ENCODE measurements at regions not wholly inside any gene's neighbourhood (a gene's known extent, or its start where the extent isn't known, plus 50 kb on each side); places are given as distances from the start of the nearest gene placed in this dataset.

- Histone ChIP-seq H3K27ac (ENCODE audit: low read depth, low read length) (no peak overlapping the region), H3K36me3 (ENCODE audit: control insufficient read depth, insufficient read depth, low read length) (no peaks in the 10 kb centered on the region), H3K4me1 (ENCODE audit: control insufficient read depth, insufficient read depth, low read length) (peaks cover 2% of the 10 kb centered on the region; the same call in 1 of the 2 replicates), H3K9ac (ENCODE audit: low read depth, low read length) (no peak overlapping the region), H3K27me3 (ENCODE audit: control insufficient read depth, insufficient read depth, low read length) (no peaks in the 10 kb centered on the region), H3K9me3 (ENCODE audit: control insufficient read depth, insufficient read depth, low read length) (no peaks in the 10 kb centered on the region), H3K4me3 (ENCODE audit: low read depth, low read length) (no peak overlapping the region)
Measured at GRCh38 chr3:81958972-81959640, 197.7 kb upstream of the GBE1 start.

DNA sequence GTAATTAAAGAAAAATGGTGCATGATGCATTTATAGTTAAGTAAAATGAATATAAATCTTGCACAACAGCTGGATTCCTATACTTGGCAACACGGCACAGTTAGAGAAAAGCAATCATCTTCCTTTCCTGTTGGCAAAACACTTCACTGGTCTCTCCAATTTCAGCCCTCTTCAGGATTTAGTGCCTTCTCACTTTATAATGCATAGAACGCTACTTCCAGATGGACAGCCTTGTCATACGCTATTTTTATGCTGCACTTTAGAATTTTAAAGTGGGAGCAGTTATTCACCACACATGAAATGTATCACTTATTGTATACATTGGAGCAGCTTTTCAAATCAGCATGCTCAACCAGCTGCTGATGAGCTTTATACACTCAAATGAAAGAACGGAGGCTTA lies 194.4 kb upstream of the GBE1 start:
- no peaks in the 10 kb centered on the region for H3K9me3 ChIP-seq (ENCODE audit: control insufficient read depth, insufficient read depth, low read length)
- no peak overlapping the region for H3K27ac ChIP-seq (ENCODE audit: low read depth, low read length)
- H3K27me3 ChIP-seq (ENCODE audit: control insufficient read depth, insufficient read depth, low read length) = no peaks in the 10 kb centered on the region
- no peaks in the 10 kb centered on the region for H3K4me1 ChIP-seq (ENCODE audit: control insufficient read depth, insufficient read depth, low read length)
- no peaks in the 10 kb centered on the region for H3K36me3 ChIP-seq (ENCODE audit: control insufficient read depth, insufficient read depth, low read length)
- H3K9ac ChIP-seq (ENCODE audit: low read depth, low read length) = no peak overlapping the region
- no peak overlapping the region for H3K4me3 ChIP-seq (ENCODE audit: low read depth, low read length)

GRCh38 chr3:81953111-81953510 lies 191.7 kb upstream of the GBE1 start:
- no peak overlapping the region for H3K27ac ChIP-seq (ENCODE audit: low read depth, low read length)
- H3K4me3 ChIP-seq (ENCODE audit: low read depth, low read length) = no peak overlapping the region
- H3K4me1 ChIP-seq (ENCODE audit: control insufficient read depth, insufficient read depth, low read length) = no peaks in the 10 kb centered on the region
- no peaks in the 10 kb centered on the region for H3K27me3 ChIP-seq (ENCODE audit: control insufficient read depth, insufficient read depth, low read length)
- no peak overlapping the region for H3K9ac ChIP-seq (ENCODE audit: low read depth, low read length)
- no peaks in the 10 kb centered on the region for H3K9me3 ChIP-seq (ENCODE audit: control insufficient read depth, insufficient read depth, low read length)
- no peaks in the 10 kb centered on the region for H3K36me3 ChIP-seq (ENCODE audit: control insufficient read depth, insufficient read depth, low read length)

- Histone ChIP-seq H3K27me3 (ENCODE audit: control insufficient read depth, insufficient read depth, low read length) (no peaks in the 10 kb centered on the region), H3K27ac (ENCODE audit: low read depth, low read length) (no peak overlapping the region), H3K4me3 (ENCODE audit: low read depth, low read length) (no peak overlapping the region), H3K9me3 (ENCODE audit: control insufficient read depth, insufficient read depth, low read length) (no peaks in the 10 kb centered on the region), H3K36me3 (ENCODE audit: control insufficient read depth, insufficient read depth, low read length) (no peaks in the 10 kb centered on the region), H3K9ac (ENCODE audit: low read depth, low read length) (no peak overlapping the region), H3K4me1 (ENCODE audit: control insufficient read depth, insufficient read depth, low read length) (no peaks in the 10 kb centered on the region)
Measured at GRCh38 chr3:81952141-81952540, 190.7 kb upstream of the GBE1 start.

GRCh38 chr3:81951636-81952035 lies 190.2 kb upstream of the GBE1 start:
- Histone ChIP-seq H3K27ac (ENCODE audit: low read depth, low read length) (no peak overlapping the region), H3K9ac (ENCODE audit: low read depth, low read length) (no peak overlapping the region), H3K27me3 (ENCODE audit: control insufficient read depth, insufficient read depth, low read length) (no peaks in the 10 kb centered on the region), H3K36me3 (ENCODE audit: control insufficient read depth, insufficient read depth, low read length) (no peaks in the 10 kb centered on the region), H3K4me3 (ENCODE audit: low read depth, low read length) (no peak overlapping the region), H3K9me3 (ENCODE audit: control insufficient read depth, insufficient read depth, low read length) (no peaks in the 10 kb centered on the region), H3K4me1 (ENCODE audit: control insufficient read depth, insufficient read depth, low read length) (no peaks in the 10 kb centered on the region)

DNA sequence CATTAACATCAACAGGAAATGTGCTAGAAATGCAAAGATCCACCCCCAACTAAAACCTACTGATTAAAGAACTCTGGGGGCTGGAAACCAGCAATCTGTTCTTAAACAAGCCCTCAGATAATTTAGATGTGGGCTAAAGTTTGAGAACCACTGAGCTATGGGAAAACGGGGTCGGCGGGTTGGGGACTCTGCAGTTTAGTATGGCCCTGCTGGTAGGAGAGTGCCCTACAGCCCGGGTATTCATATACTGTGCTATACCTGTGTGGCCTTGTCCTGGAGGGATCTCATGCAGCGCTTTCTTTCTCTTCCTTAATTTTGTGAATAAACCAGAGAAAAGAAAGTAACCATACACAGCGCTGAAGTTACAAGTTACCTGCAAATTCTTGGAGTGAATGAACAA lies 189.7 kb upstream of the GBE1 start:
- no peaks in the 10 kb centered on the region for H3K4me1 ChIP-seq (ENCODE audit: control insufficient read depth, insufficient read depth, low read length)
- H3K27ac ChIP-seq (ENCODE audit: low read depth, low read length) = no peak overlapping the region
- no peaks in the 10 kb centered on the region for H3K36me3 ChIP-seq (ENCODE audit: control insufficient read depth, insufficient read depth, low read length)
- H3K9ac ChIP-seq (ENCODE audit: low read depth, low read length) = no peak overlapping the region
- no peak overlapping the region for H3K4me3 ChIP-seq (ENCODE audit: low read depth, low read length)
- no peaks in the 10 kb centered on the region for H3K27me3 ChIP-seq (ENCODE audit: control insufficient read depth, insufficient read depth, low read length)
- no peaks in the 10 kb centered on the region for H3K9me3 ChIP-seq (ENCODE audit: control insufficient read depth, insufficient read depth, low read length)

GRCh38 chr3:81947359-81947758 lies 185.9 kb upstream of the GBE1 start:
- Histone ChIP-seq H3K4me3 (ENCODE audit: low read depth, low read length) (no peak overlapping the region), H3K27me3 (ENCODE audit: control insufficient read depth, insufficient read depth, low read length) (no peaks in the 10 kb centered on the region), H3K9me3 (ENCODE audit: control insufficient read depth, insufficient read depth, low read length) (peaks cover 18% of the 10 kb centered on the region), H3K4me1 (ENCODE audit: control insufficient read depth, insufficient read depth, low read length) (no peaks in the 10 kb centered on the region), H3K36me3 (ENCODE audit: control insufficient read depth, insufficient read depth, low read length) (no peaks in the 10 kb centered on the region), H3K27ac (ENCODE audit: low read depth, low read length) (no peak overlapping the region), H3K9ac (ENCODE audit: low read depth, low read length) (no peak overlapping the region)

DNA sequence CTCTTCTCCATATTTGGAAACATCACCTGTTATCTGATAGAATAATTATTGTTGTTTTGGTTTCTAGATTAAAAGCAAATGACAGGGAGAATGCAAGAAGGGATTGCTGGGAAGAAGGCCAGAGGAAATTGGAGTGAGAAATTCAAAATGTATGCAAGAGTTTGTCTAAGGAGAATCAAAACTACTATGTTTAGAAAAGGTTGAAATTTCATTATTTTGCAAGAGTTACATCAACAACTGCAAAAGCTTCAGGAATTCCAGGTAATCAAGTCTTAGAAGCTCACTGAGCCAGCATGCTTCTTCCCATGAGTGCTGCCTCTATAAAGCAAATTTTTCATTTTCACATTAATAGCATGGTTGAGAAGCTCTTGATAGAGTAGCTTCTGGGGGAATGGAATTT lies 177.2 kb upstream of the GBE1 start:
- peaks cover 9% of the 10 kb centered on the region; the same call in 1 of the 2 replicates for H3K9me3 ChIP-seq (ENCODE audit: control insufficient read depth, insufficient read depth, low read length)
- H3K9ac ChIP-seq (ENCODE audit: low read depth, low read length) = no peak overlapping the region
- no peaks in the 10 kb centered on the region for H3K27me3 ChIP-seq (ENCODE audit: control insufficient read depth, insufficient read depth, low read length)
- no peaks in the 10 kb centered on the region for H3K36me3 ChIP-seq (ENCODE audit: control insufficient read depth, insufficient read depth, low read length)
- no peak overlapping the region for H3K4me3 ChIP-seq (ENCODE audit: low read depth, low read length)
- H3K27ac ChIP-seq (ENCODE audit: low read depth, low read length) = no peak overlapping the region
- H3K4me1 ChIP-seq (ENCODE audit: control insufficient read depth, insufficient read depth, low read length) = peaks cover 28% of the 10 kb centered on the region

- Histone ChIP-seq H3K9ac (ENCODE audit: low read depth, low read length) (no peak overlapping the region), H3K4me1 (ENCODE audit: control insufficient read depth, insufficient read depth, low read length) (peaks cover 28% of the 10 kb centered on the region), H3K27ac (ENCODE audit: low read depth, low read length) (no peak overlapping the region), H3K36me3 (ENCODE audit: control insufficient read depth, insufficient read depth, low read length) (no peaks in the 10 kb centered on the region), H3K9me3 (ENCODE audit: control insufficient read depth, insufficient read depth, low read length) (no peaks in the 10 kb centered on the region), H3K4me3 (ENCODE audit: low read depth, low read length) (no peak overlapping the region), H3K27me3 (ENCODE audit: control insufficient read depth, insufficient read depth, low read length) (no peaks in the 10 kb centered on the region)
Measured at GRCh38 chr3:81936817-81937216, 175.4 kb upstream of the GBE1 start.

GRCh38 chr3:81932681-81933080 lies 171.2 kb upstream of the GBE1 start:
- Histone ChIP-seq H3K9ac (ENCODE audit: low read depth, low read length) (no peak overlapping the region), H3K4me3 (ENCODE audit: low read depth, low read length) (no peak overlapping the region), H3K4me1 (ENCODE audit: control insufficient read depth, insufficient read depth, low read length) (peaks cover 20% of the 10 kb centered on the region), H3K9me3 (ENCODE audit: control insufficient read depth, insufficient read depth, low read length) (no peaks in the 10 kb centered on the region), H3K36me3 (ENCODE audit: control insufficient read depth, insufficient read depth, low read length) (no peaks in the 10 kb centered on the region), H3K27me3 (ENCODE audit: control insufficient read depth, insufficient read depth, low read length) (no peaks in the 10 kb centered on the region), H3K27ac (ENCODE audit: low read depth, low read length) (no peak overlapping the region)

GRCh38 chr3:81931265-81932251 lies 170.1 kb upstream of the GBE1 start:
- Histone ChIP-seq H3K9ac (ENCODE audit: low read depth, low read length) (no peak overlapping the region), H3K36me3 (ENCODE audit: control insufficient read depth, insufficient read depth, low read length) (no peaks in the 10 kb centered on the region), H3K9me3 (ENCODE audit: control insufficient read depth, insufficient read depth, low read length) (no peaks in the 10 kb centered on the region), H3K27ac (ENCODE audit: low read depth, low read length) (no peak overlapping the region), H3K4me1 (ENCODE audit: control insufficient read depth, insufficient read depth, low read length) (peaks cover 12% of the 10 kb centered on the region; the same call in 1 of the 2 replicates), H3K4me3 (ENCODE audit: low read depth, low read length) (no peak overlapping the region), H3K27me3 (ENCODE audit: control insufficient read depth, insufficient read depth, low read length) (no peaks in the 10 kb centered on the region)
